ENCODE measurements at regions not wholly inside any gene's neighbourhood (a gene's known extent, or its start where the extent isn't known, plus 50 kb on each side); places are given as distances from the start of the nearest gene placed in this dataset.
"Not testable (repeated sequence)": the region's sequence is repeated elsewhere in the genome, so short reads cannot be mapped to it uniquely, and the experiment has no call there.

GRCh38 chr1:148324465-148324864 lies 158.6 kb downstream of the PPIAL4G start:
- TF ChIP-seq ARHGAP35 (CRISPR knock-in tag; IDR thresholded peaks at IDR 0.05; ENCODE audit: borderline replicate concordance); ZFP91 (CRISPR knock-in tag; IDR thresholded peaks at IDR 0.05; ENCODE audit: borderline replicate concordance); SRF (IDR thresholded peaks at IDR 0.05; ENCODE audit: low read depth, low read length); SKIL (CRISPR knock-in tag; IDR thresholded peaks at IDR 0.05; ENCODE audit: borderline replicate concordance): not testable (repeated sequence)
